HEK293 (cell line): ENCODE measurements at regions not wholly inside any gene's neighbourhood (a gene's known extent, or its start where the extent isn't known, plus 50 kb on each side); places are given as distances from the start of the nearest gene placed in this dataset.

Experiments used
- CTCF ChIA-PET: fragments of 350-600 bp; formaldehyde crosslinking; extraction: SDS; loops from one replicate; lab custom pipeline; 2021; ENCODE audit warnings: antibody characterized with exemption; lab: Yijun Ruan, JAX
- POLR2A ChIA-PET: fragments of 300-600 bp; formaldehyde crosslinking; extraction: SDS; loops from one replicate; lab custom pipeline; 2020; ENCODE audit warnings: antibody characterized with exemption, inconsistent platforms; lab: Yijun Ruan, JAX
- H3K27ac ChIP-seq: fragments of 200-500 bp; sonication (Bioruptor generic); 2 replicates; pipeline ENCODE4 v1.5.1; 2014; ENCODE audit warnings: low read depth, low read length, control low read depth, inconsistent platforms; ENCODE audit errors: extremely low read depth
- H3K36me3 ChIP-seq, 2 experiments: fragments of 200-500 bp in 1 of 2; sonication (Bioruptor generic) in 1 of 2; 1 replicate in 1 of 2; 2 replicates in 1 of 2; pipeline ENCODE4 v1.5.1; 2014 to 2017; ENCODE audit warnings: inconsistent platforms in 2 of 2, low read length in 2 of 2; ENCODE audit not compliant: control insufficient read depth in 2 of 2, insufficient read depth in 1 of 2
- H3K4me1 ChIP-seq: fragments of 200-500 bp; sonication (Bioruptor generic); 2 replicates; pipeline ENCODE4 v1.5.1; 2014; ENCODE audit warnings: mild to moderate bottlenecking, low read length, inconsistent platforms; ENCODE audit not compliant: control insufficient read depth, insufficient read depth
- H3K4me3 ChIP-seq: 2 replicates; pipeline ENCODE4 v1.5.1; 2011; ENCODE audit warnings: low read depth, mild to moderate bottlenecking, control low read depth, low read length, moderate library complexity
- H3K9me3 ChIP-seq: fragments of 200-500 bp; sonication (Bioruptor generic); 2 replicates; pipeline ENCODE4 v1.5.1; 2014; ENCODE audit warnings: low read depth, low read length, inconsistent platforms; ENCODE audit not compliant: control insufficient read depth, insufficient read depth
- BCL11A ChIP-seq: fragments of 450-650 bp; formaldehyde crosslinking; IDR thresholded peaks from 2 replicates; pipeline ENCODE4 v1.5.1; 2016; ENCODE audit warnings: low read depth, missing biosample characterization, missing genetic modification characterization
- CTCF ChIP-seq: fragments of 450-650 bp; formaldehyde crosslinking; IDR thresholded peaks from 2 replicates; pipeline ENCODE4 v1.5.1; 2016; ENCODE audit warnings: missing biosample characterization, missing genetic modification characterization
- KLF17 ChIP-seq: fragments of 450-650 bp; formaldehyde crosslinking; IDR thresholded peaks from 2 replicates; pipeline ENCODE4 v1.5.1; 2016; ENCODE audit warnings: missing biosample characterization, missing genetic modification characterization
- SALL2 ChIP-seq: fragments of 450-650 bp; formaldehyde crosslinking; IDR thresholded peaks from 2 replicates; pipeline ENCODE4 v1.5.0; 2017; ENCODE audit warnings: missing biosample characterization, mild to moderate bottlenecking, missing genetic modification characterization, borderline replicate concordance
- SCRT2 ChIP-seq: fragments of 450-650 bp; formaldehyde crosslinking; IDR thresholded peaks from 2 replicates; pipeline ENCODE4 v1.5.1; 2016; ENCODE audit warnings: missing biosample characterization, missing genetic modification characterization
- TSHZ1 ChIP-seq: fragments of 450-650 bp; formaldehyde crosslinking; IDR thresholded peaks from 2 replicates; pipeline ENCODE4 v1.5.1; 2016; ENCODE audit warnings: missing biosample characterization, missing genetic modification characterization, borderline replicate concordance
- YY2 ChIP-seq: fragments of 450-650 bp; formaldehyde crosslinking; IDR thresholded peaks from 2 replicates; pipeline ENCODE4 v1.5.1; 2016; ENCODE audit warnings: missing biosample characterization, missing genetic modification characterization
- ZBTB20 ChIP-seq: fragments of 450-650 bp; formaldehyde crosslinking; IDR thresholded peaks from 2 replicates; pipeline ENCODE4 v1.5.1; 2016; ENCODE audit warnings: missing biosample characterization, missing genetic modification characterization
- ZBTB48 ChIP-seq: fragments of 450-650 bp; formaldehyde crosslinking; IDR thresholded peaks from 2 replicates; pipeline ENCODE4 v1.5.1; 2016; ENCODE audit warnings: missing biosample characterization, missing genetic modification characterization
- ZBTB8A ChIP-seq: fragments of 450-650 bp; formaldehyde crosslinking; IDR thresholded peaks from 2 replicates; pipeline ENCODE4 v1.5.1; 2016; ENCODE audit warnings: missing biosample characterization, missing genetic modification characterization
- ZFP3 ChIP-seq: fragments of 450-650 bp; formaldehyde crosslinking; IDR thresholded peaks from 2 replicates; pipeline ENCODE4 v1.5.1; 2016; ENCODE audit warnings: low read depth, missing biosample characterization, missing genetic modification characterization
- ZNF184 ChIP-seq: fragments of 450-650 bp; IDR thresholded peaks from 2 replicates; pipeline ENCODE4 v1.5.1; 2018; ENCODE audit warnings: missing biosample characterization, mild to moderate bottlenecking, missing genetic modification characterization
- ZNF211 ChIP-seq: fragments of 450-650 bp; formaldehyde crosslinking; IDR thresholded peaks from 2 replicates; pipeline ENCODE4 v1.5.1; 2016; ENCODE audit warnings: low read depth, missing biosample characterization, missing genetic modification characterization
- ZNF214 ChIP-seq: fragments of 450-650 bp; formaldehyde crosslinking; IDR thresholded peaks from 2 replicates; pipeline ENCODE4 v1.5.1; 2017; ENCODE audit warnings: missing biosample characterization, mild to moderate bottlenecking, missing genetic modification characterization, borderline replicate concordance
- ZNF223 ChIP-seq: fragments of 450-650 bp; formaldehyde crosslinking; IDR thresholded peaks from 2 replicates; pipeline ENCODE4 v1.5.1; 2016; ENCODE audit warnings: missing biosample characterization, missing genetic modification characterization
- ZNF280D ChIP-seq: fragments of 450-650 bp; formaldehyde crosslinking; IDR thresholded peaks from 2 replicates; pipeline ENCODE4 v1.5.1; 2016; ENCODE audit warnings: missing biosample characterization, missing genetic modification characterization
- ZNF37A ChIP-seq: fragments of 450-650 bp; IDR thresholded peaks from 2 replicates; pipeline ENCODE4 v1.5.1; 2018; ENCODE audit warnings: missing biosample characterization, missing genetic modification characterization
- ZNF394 ChIP-seq: fragments of 450-650 bp; formaldehyde crosslinking; IDR thresholded peaks from 2 replicates; pipeline ENCODE4 v1.5.1; 2016; ENCODE audit warnings: missing biosample characterization, missing genetic modification characterization, mild to moderate bottlenecking, moderate library complexity, borderline replicate concordance
- ZNF426 ChIP-seq: fragments of 450-650 bp; formaldehyde crosslinking; IDR thresholded peaks from 2 replicates; pipeline ENCODE4 v1.5.1; 2017; ENCODE audit warnings: missing biosample characterization, missing genetic modification characterization, mild to moderate bottlenecking, inconsistent platforms, moderate library complexity
- ZNF501 ChIP-seq: fragments of 450-650 bp; formaldehyde crosslinking; IDR thresholded peaks from 2 replicates; pipeline ENCODE4 v1.5.1; 2016; ENCODE audit warnings: missing biosample characterization, missing genetic modification characterization
- ZNF530 ChIP-seq: fragments of 450-650 bp; formaldehyde crosslinking; IDR thresholded peaks from 2 replicates; pipeline ENCODE4 v1.5.1; 2016; ENCODE audit warnings: low read depth, missing biosample characterization, missing genetic modification characterization
- ZNF621 ChIP-seq: fragments of 450-650 bp; formaldehyde crosslinking; IDR thresholded peaks from 2 replicates; pipeline ENCODE4 v1.5.1; 2017; ENCODE audit warnings: missing biosample characterization, missing genetic modification characterization
- ZNF660 ChIP-seq: fragments of 450-650 bp; IDR thresholded peaks from 2 replicates; pipeline ENCODE4 v1.5.1; 2018; ENCODE audit warnings: missing biosample characterization, mild to moderate bottlenecking, missing genetic modification characterization
- ZNF791 ChIP-seq: fragments of 450-650 bp; formaldehyde crosslinking; IDR thresholded peaks from 2 replicates; pipeline ENCODE4 v1.5.1; 2016; ENCODE audit warnings: missing biosample characterization, missing genetic modification characterization
- ZNF792 ChIP-seq: fragments of 450-650 bp; formaldehyde crosslinking; IDR thresholded peaks from 2 replicates; pipeline ENCODE4 v1.5.1; 2016; ENCODE audit warnings: missing biosample characterization, missing genetic modification characterization
- ZSCAN16 ChIP-seq: fragments of 450-650 bp; formaldehyde crosslinking; IDR thresholded peaks from 2 replicates; pipeline ENCODE4 v1.5.1; 2016; ENCODE audit warnings: missing biosample characterization, missing genetic modification characterization
- ZSCAN5A ChIP-seq: fragments of 450-650 bp; formaldehyde crosslinking; IDR thresholded peaks from 2 replicates; pipeline ENCODE4 v1.5.1; 2016; ENCODE audit warnings: missing biosample characterization, missing genetic modification characterization

- no peaks in the 10 kb centered on the region for H3K9me3 ChIP-seq
- H3K4me1 ChIP-seq: no peaks in the 10 kb centered on the region
- TF ChIP-seq ZBTB8A (tag by site-specific recombination) (no peak), ZNF37A (tag by site-specific recombination) (no peak), SCRT2 (tag by site-specific recombination) (no peak), ZSCAN5A (tag by site-specific recombination) (no peak), CTCF (tag by site-specific recombination) (no peak), ZNF211 (tag by site-specific recombination) (no peak), ZNF426 (tag by site-specific recombination) (no peak), BCL11A (no peak), ZNF660 (tag by site-specific recombination) (no peak), YY2 (tag by site-specific recombination) (no peak), ZNF530 (tag by site-specific recombination) (no peak), ZNF791 (tag by site-specific recombination) (no peak), ZSCAN16 (tag by site-specific recombination) (no peak), ZNF621 (tag by site-specific recombination) (no peak), ZNF792 (tag by site-specific recombination) (no peak), ZNF501 (no peak), ZNF223 (no peak), TSHZ1 (tag by site-specific recombination) (no peak)
- POLR2A ChIA-PET: no interaction called here
- CTCF ChIA-PET: interaction anchor here (0.7 kb wide), 1 partner anchor 86 kb away, joined by 3 read pairs; no protein-coding TSS in a partner anchor
- no peak overlapping the region for H3K4me3 ChIP-seq
- no peak overlapping the region for H3K27ac ChIP-seq
- no peaks in the 10 kb centered on the region for H3K36me3 ChIP-seq
These were observed 223.7 kb upstream of the COPS8 start for GRCh38 chr2:236861944-236862343.

GRCh38 chr2:236862526-236862925 lies 223.2 kb upstream of the COPS8 start:
- no peaks in the 10 kb centered on the region for H3K4me1 ChIP-seq
- no peaks in the 10 kb centered on the region for H3K9me3 ChIP-seq
- H3K36me3 ChIP-seq: no peaks in the 10 kb centered on the region
- ChIA-PET CTCF (interaction anchor here (0.7 kb wide), 1 partner anchor 85 kb away, joined by 3 read pairs; no protein-coding TSS in a partner anchor), POLR2A (no interaction called here)
- no peak overlapping the region for H3K4me3 ChIP-seq
- no peak overlapping the region for H3K27ac ChIP-seq
- TF ChIP-seq ZBTB20: no peak
- TF ChIP-seq ZNF280D (tag by site-specific recombination): no peak
- no peak for TF ChIP-seq SCRT2 (tag by site-specific recombination)
- no peak for TF ChIP-seq ZNF37A (tag by site-specific recombination)
- no peak for TF ChIP-seq KLF17 (tag by site-specific recombination)
- TF ChIP-seq ZFP3 (tag by site-specific recombination): no peak
- TF ChIP-seq ZNF184 (tag by site-specific recombination): no peak
- no peak for TF ChIP-seq SALL2 (tag by site-specific recombination)
- TF ChIP-seq ZNF394 (tag by site-specific recombination): no peak
- TF ChIP-seq ZBTB48 (tag by site-specific recombination): no peak
- no peak for TF ChIP-seq ZNF214 (tag by site-specific recombination)
